HG02870 (cell line): ENCODE measurements at regions not wholly inside any gene's neighbourhood (a gene's known extent, or its start where the extent isn't known, plus 50 kb on each side); places are given as distances from the start of the nearest gene placed in this dataset.
A peak's percentile ranks its signal among the peaks of the same experiment; 100 is the strongest.

Experiments used
- ATAC-seq: cut with Tn5 transposase; IDR thresholded peaks from one replicate; pipeline ENCODE4 v1.9.1; 2021; ENCODE audit warnings: mild to moderate bottlenecking, moderate library complexity; ENCODE audit not compliant: unreplicated experiment

- no peak for ATAC-seq
Measured at GRCh38 chr5:33277061-33277650, 163.6 kb upstream of the TARS1 start.

DNA sequence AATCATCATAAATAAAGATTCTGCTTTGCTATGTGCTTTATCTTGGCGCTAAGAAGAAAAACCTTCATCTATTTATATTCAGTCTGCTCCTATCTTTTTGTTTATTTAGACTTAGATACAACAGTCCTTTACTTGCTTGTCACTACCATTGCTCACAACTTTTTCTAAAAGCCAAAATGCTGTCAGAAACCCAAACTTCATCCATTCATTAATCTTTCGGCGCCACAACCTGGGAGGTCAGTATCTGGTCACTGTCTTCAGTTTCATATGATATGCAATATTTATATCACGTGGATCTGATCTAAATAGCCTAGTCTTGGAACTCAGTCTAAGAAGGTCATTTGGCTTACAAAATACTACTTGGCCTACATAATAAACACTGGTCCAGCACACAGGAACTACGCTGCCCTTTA lies 159.3 kb upstream of the TARS1 start:
- no peak for ATAC-seq

GRCh38 chr5:33282157-33282556 lies 158.6 kb upstream of the TARS1 start:
- no peak for ATAC-seq

DNA sequence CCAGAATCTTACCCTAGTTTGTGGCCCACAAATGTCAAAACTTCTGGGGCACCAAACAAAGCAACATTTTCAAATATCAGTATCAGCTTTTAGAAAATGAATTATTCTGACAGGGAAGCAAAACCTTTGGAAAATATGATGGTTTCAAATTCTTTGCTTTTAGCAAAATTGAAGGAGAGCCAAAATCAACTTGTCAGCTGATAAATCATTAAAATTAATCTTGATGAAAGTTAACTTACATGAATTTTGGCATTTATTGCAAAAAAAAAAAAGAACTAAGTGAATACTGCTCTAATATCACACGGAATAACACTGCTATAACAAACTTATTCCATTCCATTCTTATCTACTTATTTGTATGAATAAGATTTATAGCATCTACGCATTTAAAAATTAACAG lies 158.1 kb upstream of the TARS1 start:
- no peak for ATAC-seq

DNA sequence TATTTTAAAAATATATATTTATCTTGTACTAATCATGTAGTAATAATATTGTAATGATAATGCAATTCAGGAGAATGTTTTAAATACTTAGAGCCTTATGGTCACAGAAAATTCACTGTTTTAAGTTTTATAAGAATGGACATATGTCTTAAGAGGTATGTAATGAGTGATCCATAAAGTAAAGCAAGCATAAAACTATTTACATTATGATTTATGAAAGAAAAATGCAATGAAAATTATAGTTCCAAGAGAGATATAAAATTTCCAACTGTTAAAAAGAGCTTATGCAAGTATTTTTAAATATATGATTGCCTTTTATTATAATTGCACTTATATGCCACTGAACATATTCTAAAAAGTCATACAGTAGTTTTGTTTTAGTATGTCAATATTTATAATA lies 157.5 kb upstream of the TARS1 start:
- no peak for ATAC-seq

DNA sequence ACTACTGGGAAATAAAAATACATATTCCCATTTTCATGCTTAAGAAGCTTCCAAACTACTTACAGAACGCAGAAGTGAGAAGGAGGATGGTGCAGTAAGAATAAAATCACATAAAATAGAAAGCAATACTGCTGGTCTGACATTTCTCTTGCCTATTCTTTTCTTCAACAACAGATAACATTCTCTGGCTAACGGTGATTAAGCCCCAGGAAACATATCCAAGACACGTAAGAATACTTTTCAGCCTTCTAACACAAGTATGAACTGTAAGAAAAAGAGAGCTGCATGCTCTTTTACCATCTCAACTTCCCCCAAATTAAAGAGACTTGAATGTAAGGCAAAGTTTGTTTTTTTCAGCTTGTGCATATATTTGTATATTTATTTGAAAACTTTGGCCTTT lies 156.1 kb upstream of the TARS1 start:
- no peak for ATAC-seq

- ATAC-seq, result no peak
Measured at GRCh38 chr5:33287242-33287641, 153.5 kb upstream of the TARS1 start.

- no peak for ATAC-seq
Measured at GRCh38 chr5:33291216-33292000, 149.4 kb upstream of the TARS1 start.

- ATAC-seq, result no peak
Measured at GRCh38 chr5:33297760-33298216, 143.0 kb upstream of the TARS1 start.

DNA sequence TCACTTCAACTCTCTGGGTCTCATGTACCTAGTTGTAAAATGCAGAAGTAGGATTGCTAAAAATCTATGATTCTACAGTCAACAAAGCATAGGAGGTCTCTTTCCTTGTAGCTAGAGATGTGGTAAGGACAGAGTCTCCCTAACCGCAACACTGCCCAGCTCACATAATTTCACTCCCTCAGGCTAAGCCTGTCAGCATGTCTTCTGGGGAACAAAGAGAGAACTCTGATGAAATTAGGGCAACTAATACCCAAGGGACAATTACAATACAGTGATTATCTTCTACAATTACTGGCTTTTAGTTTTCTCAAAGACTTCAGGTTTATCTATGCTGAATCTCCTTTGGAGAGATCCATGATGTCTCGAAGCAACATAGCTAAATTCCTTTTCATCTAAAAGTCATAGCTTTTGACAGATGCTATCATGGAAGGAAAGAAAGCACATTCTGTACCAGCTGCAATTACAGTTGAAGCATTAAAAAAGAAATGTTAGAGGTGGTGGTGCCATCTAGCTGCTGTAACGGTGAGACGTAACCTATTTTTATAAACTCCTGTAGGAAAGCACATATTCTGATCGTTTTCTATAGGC lies 141.1 kb upstream of the TARS1 start:
- ATAC-seq, result no peak

- ATAC-seq, result peak; percentile 87
Measured at GRCh38 chr5:33300209-33300742, 140.5 kb upstream of the TARS1 start.

DNA sequence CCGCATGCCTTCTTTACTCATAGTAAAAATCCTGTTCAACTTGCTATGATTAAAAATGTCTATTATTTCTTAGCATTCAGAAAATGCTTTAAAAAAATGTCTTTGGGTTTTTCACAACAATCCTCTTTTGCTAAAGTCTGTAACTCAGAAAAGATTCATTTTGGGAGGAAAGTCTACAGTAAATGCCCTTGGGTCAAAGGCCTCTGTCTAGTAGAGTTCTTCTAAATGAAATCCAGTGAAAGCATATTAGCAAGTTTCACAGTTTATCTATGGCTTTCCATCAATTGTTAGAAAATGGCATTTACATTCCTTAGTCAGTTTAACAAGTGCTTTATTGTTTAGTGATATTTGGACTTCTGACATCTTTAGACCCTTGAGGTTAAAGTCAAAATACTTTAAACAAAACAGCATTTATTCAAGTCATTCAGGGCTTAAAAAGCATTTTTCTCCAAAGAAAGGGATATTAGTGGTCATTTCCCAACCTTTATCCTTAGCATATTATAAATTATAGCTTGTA lies 137.1 kb upstream of the TARS1 start:
- no peak for ATAC-seq

DNA sequence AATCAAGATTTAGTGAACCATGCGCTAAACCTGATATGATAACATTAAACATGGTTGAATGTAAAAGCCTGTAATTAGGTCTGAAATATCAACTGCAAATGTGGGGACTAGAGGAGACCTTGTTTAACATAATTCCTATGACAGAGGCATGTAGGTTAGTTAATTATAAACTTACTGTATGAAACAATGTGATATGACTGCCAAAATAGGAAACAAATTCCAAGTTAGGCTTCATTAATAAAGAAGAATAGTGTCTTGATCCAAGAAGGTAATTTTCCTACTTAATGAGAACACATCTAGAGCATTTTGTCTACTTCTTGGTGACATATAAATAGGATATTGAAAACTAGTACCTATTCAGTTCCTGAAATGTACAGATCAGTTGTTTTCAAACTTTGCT lies 136.2 kb upstream of the TARS1 start:
- no peak for ATAC-seq

- no peak for ATAC-seq
Measured at GRCh38 chr5:33305572-33305971, 135.2 kb upstream of the TARS1 start.

GRCh38 chr5:33306758-33307157 lies 134.0 kb upstream of the TARS1 start:
- no peak for ATAC-seq

- ATAC-seq, result no peak
Measured at GRCh38 chr5:33308586-33308985, 132.2 kb upstream of the TARS1 start.

DNA sequence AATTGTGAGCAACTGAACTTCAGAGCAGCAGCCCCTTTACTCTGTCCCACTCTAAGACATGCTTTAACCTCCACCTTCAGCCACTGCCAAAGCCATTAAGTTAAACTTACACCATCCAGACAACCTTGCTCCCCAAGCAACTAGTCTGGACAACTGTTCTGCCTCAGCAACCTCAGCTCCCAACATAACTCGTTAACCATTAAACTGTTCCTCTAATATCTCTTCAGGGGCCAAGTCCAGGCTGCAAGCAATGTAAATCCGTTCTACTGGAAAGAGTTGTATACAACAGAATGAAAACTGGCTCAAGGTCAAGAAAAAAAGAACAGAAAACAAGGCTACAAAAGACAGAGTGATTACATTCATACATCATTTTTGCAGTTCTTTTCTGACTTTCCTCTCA lies 131.7 kb upstream of the TARS1 start:
- ATAC-seq, result no peak

- ATAC-seq, result no peak
Measured at GRCh38 chr5:33309536-33310345, 131.0 kb upstream of the TARS1 start.

DNA sequence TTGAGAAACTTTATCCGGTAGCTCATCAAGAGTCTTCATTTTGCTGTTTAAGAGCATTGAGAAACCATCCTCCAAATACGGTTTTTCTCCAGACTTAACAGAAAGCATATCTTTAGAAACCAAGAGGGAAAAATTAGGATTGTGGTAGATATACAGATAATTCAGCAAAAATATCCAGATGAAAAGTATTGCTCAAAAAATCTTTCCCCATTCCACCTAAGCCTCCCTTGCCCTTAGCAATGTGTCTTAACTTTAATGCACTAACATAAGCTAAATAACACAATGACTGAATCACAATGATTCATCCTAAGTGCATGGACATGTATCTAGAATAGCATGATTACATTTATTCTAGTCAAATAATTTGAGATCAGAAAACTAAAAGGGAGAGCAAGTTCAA lies 130.3 kb upstream of the TARS1 start:
- no peak for ATAC-seq

GRCh38 chr5:33311893-33312292 lies 128.9 kb upstream of the TARS1 start:
- ATAC-seq, result peak; percentile 51
